SK-N-SH (cell line): ENCODE measurements at regions not wholly inside any gene's neighbourhood (a gene's known extent, or its start where the extent isn't known, plus 50 kb on each side); places are given as distances from the start of the nearest gene placed in this dataset.

Source experiments
- CTCF ChIA-PET: fragments of 300-600, 350-600 bp; formaldehyde crosslinking; extraction: SDS; loops from one replicate; lab custom pipeline; 2021; lab: Yijun Ruan, JAX
- POLR2A ChIA-PET: fragments of 350-600 bp; sonication (Branson Sonifier 250); formaldehyde crosslinking; extraction: SDS; loops from one replicate; lab custom pipeline; 2020; ENCODE audit warnings: antibody characterized with exemption, inconsistent platforms; lab: Yijun Ruan, JAX
- DNase-seq: peaks from one replicate; pipeline ENCODE4 v3.0.0; 2012
- H2AFZ ChIP-seq: fragments of 200-600 bp; sonication (generic); 2 replicates; pipeline ENCODE4 v1.8.1; 2016; ENCODE audit warnings: antibody characterized with exemption, mild to moderate bottlenecking, low read depth
- H3F3A ChIP-seq: fragments of 200-600 bp; sonication (generic); replicated peaks from 2 replicates; pipeline ENCODE3; 2016; ENCODE audit warnings: antibody characterized with exemption, mild to moderate bottlenecking; ENCODE audit not compliant: insufficient read depth
- H3K27ac ChIP-seq, 2 experiments: fragments of 200-500 bp in 1 of 2; fragments of 200-600 bp in 1 of 2; sonication (Bioruptor generic) in 1 of 2; sonication (generic), shearing (Covaris generic) in 1 of 2; 2 replicates each; pipeline versions ENCODE4 v1.5.1 to v1.6.1; 2014 to 2016; ENCODE audit warnings: low read depth in 2 of 2, inconsistent platforms in 1 of 2, low read length in 1 of 2, mild to moderate bottlenecking in 1 of 2, mixed read lengths in 1 of 2
- H3K27me3 ChIP-seq: fragments of 200-600 bp; sonication (generic), shearing (Covaris generic); 2 replicates; pipeline ENCODE4 v1.6.1; 2016; ENCODE audit warnings: mixed run types; ENCODE audit not compliant: insufficient read depth
- H3K36me3 ChIP-seq, 2 experiments: fragments of 200-500 bp in 1 of 2; fragments of 200-600 bp in 1 of 2; sonication (Bioruptor generic) in 1 of 2; sonication (generic) in 1 of 2; replicated peaks in 1 of 2; 2 replicates each; pipeline versions ENCODE3 to v1.5.1; 2014 to 2016; ENCODE audit warnings: low read length in 1 of 2, mild to moderate bottlenecking in 1 of 2; ENCODE audit not compliant: insufficient read depth in 2 of 2, control insufficient read depth in 1 of 2
- H3K4me1 ChIP-seq, 2 experiments: fragments of 200-500 bp in 1 of 2; fragments of 200-600 bp in 1 of 2; sonication (Bioruptor generic) in 1 of 2; sonication (generic), shearing (Covaris generic) in 1 of 2; 2 replicates each; pipeline versions ENCODE4 v1.5.1 to v1.6.1; 2014 to 2016; ENCODE audit warnings: low read depth in 1 of 2, low read length in 1 of 2, mixed run types in 1 of 2; ENCODE audit not compliant: insufficient read depth in 2 of 2, control insufficient read depth in 1 of 2
- H3K4me2 ChIP-seq: fragments of 200-600 bp; sonication (generic), shearing (Covaris generic); 2 replicates; pipeline ENCODE4 v1.6.1; 2017; ENCODE audit warnings: mixed run types
- H3K4me3 ChIP-seq, 2 experiments: fragments of 200-500 bp in 1 of 2; fragments of 200-600 bp in 1 of 2; sonication (Bioruptor generic) in 1 of 2; sonication (generic), shearing (Covaris generic) in 1 of 2; 2 replicates each; pipeline versions ENCODE4 v1.5.1 to v1.8.1; 2014 to 2016; ENCODE audit warnings: low read depth in 2 of 2, inconsistent platforms in 1 of 2, low read length in 1 of 2, mild to moderate bottlenecking in 1 of 2, mixed read lengths in 1 of 2, moderate library complexity in 1 of 2
- H3K79me2 ChIP-seq: fragments of 200-600 bp; sonication (generic); 2 replicates; pipeline ENCODE4 v1.8.1; 2017; ENCODE audit warnings: mild to moderate bottlenecking; ENCODE audit not compliant: insufficient read depth
- H3K9ac ChIP-seq: fragments of 200-600 bp; sonication (generic); 2 replicates; pipeline ENCODE4 v1.6.1; 2017; ENCODE audit warnings: mixed run types
- H3K9me2 ChIP-seq: fragments of 200-600 bp; sonication (generic); 2 replicates; pipeline ENCODE4 v1.6.1; 2017; ENCODE audit warnings: mixed run types
- H3K9me3 ChIP-seq: fragments of 200-600 bp; sonication (generic); 2 replicates; pipeline ENCODE4 v1.6.1; 2017; ENCODE audit warnings: mixed run types, mild to moderate bottlenecking, moderate library complexity
- H4K20me1 ChIP-seq: fragments of 200-600 bp; sonication (generic); 2 replicates; pipeline ENCODE4 v1.6.1; 2017; ENCODE audit warnings: mild to moderate bottlenecking, mixed run types; ENCODE audit not compliant: insufficient read depth
- CHD2 ChIP-seq: fragments of 150-350 bp; IDR thresholded peaks from 2 replicates; pipeline ENCODE4 v1.6.1; 2018; ENCODE audit warnings: low read length; ENCODE audit not compliant: partially characterized antibody
- FOXJ3 ChIP-seq: sonication (generic); formaldehyde crosslinking; IDR thresholded peaks from 2 replicates; pipeline ENCODE4 v1.5.1; 2020; ENCODE audit warnings: mild to moderate bottlenecking, missing genetic modification reagents
- FOXM1 ChIP-seq: IDR thresholded peaks from 2 replicates; pipeline ENCODE4 v1.4.0; 2012; ENCODE audit warnings: low read depth, mild to moderate bottlenecking
- GABPA ChIP-seq: IDR thresholded peaks from 2 replicates; pipeline ENCODE4 v1.4.0; 2012; ENCODE audit warnings: low read depth, mild to moderate bottlenecking
- GATA2 ChIP-seq: sonication (generic); formaldehyde crosslinking; IDR thresholded peaks from 2 replicates; pipeline ENCODE4 v1.5.0; 2020; ENCODE audit warnings: mild to moderate bottlenecking, missing genetic modification reagents
- JUND ChIP-seq: IDR thresholded peaks from 2 replicates; pipeline ENCODE4 v1.4.0; 2012
- MXI1 ChIP-seq: IDR thresholded peaks from 2 replicates; pipeline ENCODE4 v1.6.1; 2012; ENCODE audit warnings: mild to moderate bottlenecking, low read depth, low read length, improper control_type of control experiment
- RAD21 ChIP-seq: IDR thresholded peaks from 2 replicates; pipeline ENCODE4 v1.6.1; 2012; ENCODE audit warnings: mild to moderate bottlenecking, low read length
- RCOR1 ChIP-seq: fragments of 150-350 bp; IDR thresholded peaks from 2 replicates; pipeline ENCODE4 v1.6.1; 2017; ENCODE audit warnings: antibody characterized with exemption, low read length
- RFX5 ChIP-seq: IDR thresholded peaks from 2 replicates; pipeline ENCODE4 v1.6.1; 2012; ENCODE audit warnings: mild to moderate bottlenecking, improper control_type of control experiment, low read length
- SIN3A ChIP-seq: IDR thresholded peaks from 2 replicates; pipeline ENCODE4 v1.6.1; 2012; ENCODE audit warnings: low read depth, mild to moderate bottlenecking, low read length, moderate library complexity, borderline replicate concordance
- SMC3 ChIP-seq: IDR thresholded peaks from 2 replicates; pipeline ENCODE4 v1.6.1; 2012; ENCODE audit warnings: low read depth, low read length, improper control_type of control experiment
- TAF1 ChIP-seq: IDR thresholded peaks from 2 replicates; pipeline ENCODE4 v1.6.1; 2012; ENCODE audit warnings: low read depth, mild to moderate bottlenecking, low read length, moderate library complexity, borderline replicate concordance
- TCF12 ChIP-seq: IDR thresholded peaks from 2 replicates; pipeline ENCODE4 v1.4.0; 2012
- TEAD4 ChIP-seq: IDR thresholded peaks from 2 replicates; pipeline ENCODE4 v1.4.0; 2012; ENCODE audit warnings: mild to moderate bottlenecking, borderline replicate concordance; ENCODE audit not compliant: insufficient read depth
- USF1 ChIP-seq: IDR thresholded peaks from 2 replicates; pipeline ENCODE4 v1.4.0; 2012; ENCODE audit warnings: low read depth, borderline replicate concordance
- WGBS: methylation state at CpG from one replicate; pipeline ENCODE4 v1.1.6; 2017; ENCODE audit warnings: low lambda C conversion rate; 5-methylcytosine and 5-hydroxymethylcytosine counted together
- TF ChIP-seq, protein P1 (sequence below): fragments of 150-350 bp; IDR thresholded peaks from 2 replicates; pipeline ENCODE4 v1.6.1; 2017; ENCODE audit warnings: antibody characterized with exemption, low read length, low read depth, borderline replicate concordance
- TF ChIP-seq, protein P2 (sequence below): IDR thresholded peaks from 2 replicates; pipeline ENCODE4 v1.6.1; 2012; ENCODE audit warnings: mild to moderate bottlenecking, low read depth, low read length, moderate library complexity
- TF ChIP-seq, protein P3 (sequence below): IDR thresholded peaks from 2 replicates; pipeline ENCODE4; 2012
- TF ChIP-seq, protein P4 (sequence below): fragments of 150-350 bp; IDR thresholded peaks from 2 replicates; pipeline ENCODE4 v1.6.1; 2016; ENCODE audit warnings: mild to moderate bottlenecking, low read depth, low read length

- POLR2A ChIA-PET, result no interaction called here
- no peaks in the 10 kb centered on the region for H4K20me1 ChIP-seq
- no peaks in the 10 kb centered on the region for H3K9me2 ChIP-seq
- no peaks in the 10 kb centered on the region for H3K36me3 ChIP-seq
- no peaks in the 10 kb centered on the region for H3K4me1 ChIP-seq
- H3K27me3 ChIP-seq, result no peaks in the 10 kb centered on the region
- H3K27ac ChIP-seq, result no peak overlapping the region
- H3K9me3 ChIP-seq, result no peaks in the 10 kb centered on the region
- CTCF ChIA-PET, result no interaction called here
- no peaks in the 10 kb centered on the region for H3F3A ChIP-seq
- no peak overlapping the region for H3K4me2 ChIP-seq
- 3% methylated on average over 4 of the region's 4 CpGs for WGBS
- no peak overlapping the region for H3K9ac ChIP-seq
- DNase-seq, result no peak
- H3K79me2 ChIP-seq, result no peaks in the 10 kb centered on the region
- H3K4me3 ChIP-seq, result no peak overlapping the region
- TF ChIP-seq GATA2 (CRISPR knock-in tag) (no peak), GABPA (no peak), SIN3A (no peak), SMC3 (no peak), FOXM1 (no peak), CHD2 (no peak), TCF12 (no peak)
- no peak overlapping the region for H2AFZ ChIP-seq
These were observed 417.6 kb downstream of the NPHP4 start for GRCh38 chr1:5574641-5575040.

DNA sequence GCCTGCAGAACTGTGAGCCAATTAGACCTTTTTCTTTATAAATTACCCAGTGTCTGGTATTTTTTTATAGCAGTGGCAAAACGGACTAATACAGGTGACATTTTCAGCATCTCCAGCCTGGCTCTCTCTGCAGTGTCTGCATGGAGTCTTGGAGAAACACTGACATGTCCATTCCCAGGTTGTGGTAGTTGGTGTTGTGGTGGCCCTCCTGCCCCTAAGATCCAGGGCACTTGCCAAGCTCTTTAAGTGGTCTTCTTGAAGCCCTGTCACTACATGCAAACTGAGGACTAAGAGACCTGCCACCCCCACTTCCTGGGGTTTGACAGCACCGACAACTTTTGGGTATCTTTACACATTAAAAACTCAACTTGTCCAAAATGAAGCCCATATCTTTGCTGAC, 419.4 kb downstream of the NPHP4 start:
- no peak overlapping the region for H2AFZ ChIP-seq
- TF ChIP-seq FOXJ3 (CRISPR knock-in tag), result no peak
- no peak for TF ChIP-seq JUND
- TF ChIP-seq RAD21, result no peak
- TF ChIP-seq RCOR1, result no peak
- TF ChIP-seq TEAD4, result no peak
- TF ChIP-seq FOXM1, result no peak
- no peak for TF ChIP-seq GATA2 (CRISPR knock-in tag)
- TF ChIP-seq TAF1, result no peak
- TF ChIP-seq USF1, result no peak
- no peak for TF ChIP-seq RFX5
- TF ChIP-seq, protein P1, sequence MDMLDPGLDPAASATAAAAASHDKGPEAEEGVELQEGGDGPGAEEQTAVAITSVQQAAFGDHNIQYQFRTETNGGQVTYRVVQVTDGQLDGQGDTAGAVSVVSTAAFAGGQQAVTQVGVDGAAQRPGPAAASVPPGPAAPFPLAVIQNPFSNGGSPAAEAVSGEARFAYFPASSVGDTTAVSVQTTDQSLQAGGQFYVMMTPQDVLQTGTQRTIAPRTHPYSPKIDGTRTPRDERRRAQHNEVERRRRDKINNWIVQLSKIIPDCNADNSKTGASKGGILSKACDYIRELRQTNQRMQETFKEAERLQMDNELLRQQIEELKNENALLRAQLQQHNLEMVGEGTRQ, result no peak
- no peak for TF ChIP-seq MXI1
- no peak for TF ChIP-seq TCF12
- TF ChIP-seq, protein P2, sequence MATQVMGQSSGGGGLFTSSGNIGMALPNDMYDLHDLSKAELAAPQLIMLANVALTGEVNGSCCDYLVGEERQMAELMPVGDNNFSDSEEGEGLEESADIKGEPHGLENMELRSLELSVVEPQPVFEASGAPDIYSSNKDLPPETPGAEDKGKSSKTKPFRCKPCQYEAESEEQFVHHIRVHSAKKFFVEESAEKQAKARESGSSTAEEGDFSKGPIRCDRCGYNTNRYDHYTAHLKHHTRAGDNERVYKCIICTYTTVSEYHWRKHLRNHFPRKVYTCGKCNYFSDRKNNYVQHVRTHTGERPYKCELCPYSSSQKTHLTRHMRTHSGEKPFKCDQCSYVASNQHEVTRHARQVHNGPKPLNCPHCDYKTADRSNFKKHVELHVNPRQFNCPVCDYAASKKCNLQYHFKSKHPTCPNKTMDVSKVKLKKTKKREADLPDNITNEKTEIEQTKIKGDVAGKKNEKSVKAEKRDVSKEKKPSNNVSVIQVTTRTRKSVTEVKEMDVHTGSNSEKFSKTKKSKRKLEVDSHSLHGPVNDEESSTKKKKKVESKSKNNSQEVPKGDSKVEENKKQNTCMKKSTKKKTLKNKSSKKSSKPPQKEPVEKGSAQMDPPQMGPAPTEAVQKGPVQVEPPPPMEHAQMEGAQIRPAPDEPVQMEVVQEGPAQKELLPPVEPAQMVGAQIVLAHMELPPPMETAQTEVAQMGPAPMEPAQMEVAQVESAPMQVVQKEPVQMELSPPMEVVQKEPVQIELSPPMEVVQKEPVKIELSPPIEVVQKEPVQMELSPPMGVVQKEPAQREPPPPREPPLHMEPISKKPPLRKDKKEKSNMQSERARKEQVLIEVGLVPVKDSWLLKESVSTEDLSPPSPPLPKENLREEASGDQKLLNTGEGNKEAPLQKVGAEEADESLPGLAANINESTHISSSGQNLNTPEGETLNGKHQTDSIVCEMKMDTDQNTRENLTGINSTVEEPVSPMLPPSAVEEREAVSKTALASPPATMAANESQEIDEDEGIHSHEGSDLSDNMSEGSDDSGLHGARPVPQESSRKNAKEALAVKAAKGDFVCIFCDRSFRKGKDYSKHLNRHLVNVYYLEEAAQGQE, result no peak
- TF ChIP-seq, protein P3, sequence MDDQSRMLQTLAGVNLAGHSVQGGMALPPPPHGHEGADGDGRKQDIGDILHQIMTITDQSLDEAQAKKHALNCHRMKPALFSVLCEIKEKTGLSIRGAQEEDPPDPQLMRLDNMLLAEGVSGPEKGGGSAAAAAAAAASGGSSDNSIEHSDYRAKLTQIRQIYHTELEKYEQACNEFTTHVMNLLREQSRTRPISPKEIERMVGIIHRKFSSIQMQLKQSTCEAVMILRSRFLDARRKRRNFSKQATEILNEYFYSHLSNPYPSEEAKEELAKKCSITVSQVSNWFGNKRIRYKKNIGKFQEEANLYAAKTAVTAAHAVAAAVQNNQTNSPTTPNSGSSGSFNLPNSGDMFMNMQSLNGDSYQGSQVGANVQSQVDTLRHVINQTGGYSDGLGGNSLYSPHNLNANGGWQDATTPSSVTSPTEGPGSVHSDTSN, result no peak
- TF ChIP-seq, protein P4, sequence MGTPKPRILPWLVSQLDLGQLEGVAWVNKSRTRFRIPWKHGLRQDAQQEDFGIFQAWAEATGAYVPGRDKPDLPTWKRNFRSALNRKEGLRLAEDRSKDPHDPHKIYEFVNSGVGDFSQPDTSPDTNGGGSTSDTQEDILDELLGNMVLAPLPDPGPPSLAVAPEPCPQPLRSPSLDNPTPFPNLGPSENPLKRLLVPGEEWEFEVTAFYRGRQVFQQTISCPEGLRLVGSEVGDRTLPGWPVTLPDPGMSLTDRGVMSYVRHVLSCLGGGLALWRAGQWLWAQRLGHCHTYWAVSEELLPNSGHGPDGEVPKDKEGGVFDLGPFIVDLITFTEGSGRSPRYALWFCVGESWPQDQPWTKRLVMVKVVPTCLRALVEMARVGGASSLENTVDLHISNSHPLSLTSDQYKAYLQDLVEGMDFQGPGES, result no peak
- no peak overlapping the region for H3K27ac ChIP-seq
- no peaks in the 10 kb centered on the region for H3K36me3 ChIP-seq
- ChIA-PET CTCF (no interaction called here), POLR2A (no interaction called here)
- no peaks in the 10 kb centered on the region for H3K79me2 ChIP-seq
- no peaks in the 10 kb centered on the region for H3K9me2 ChIP-seq
- H3K9ac ChIP-seq, result no peak overlapping the region
- no peaks in the 10 kb centered on the region for H3K27me3 ChIP-seq
- WGBS, result 29% methylated on average over 2 of the region's 2 CpGs
- no peak overlapping the region for H3K4me2 ChIP-seq
- H3K4me1 ChIP-seq, result no peaks in the 10 kb centered on the region
- no peaks in the 10 kb centered on the region for H3F3A ChIP-seq
- no peak overlapping the region for H3K4me3 ChIP-seq
- no peaks in the 10 kb centered on the region for H4K20me1 ChIP-seq
- DNase-seq, result no peak
- H3K9me3 ChIP-seq, result no peaks in the 10 kb centered on the region
